ENCODE measurements at regions not wholly inside any gene's neighbourhood (a gene's known extent, or its start where the extent isn't known, plus 50 kb on each side); places are given as distances from the start of the nearest gene placed in this dataset.

- TF ChIP-seq CTCF (IDR thresholded peaks at IDR 0.05) (no peak), POLR2A (IDR thresholded peaks at IDR 0.05) (no peak)
Measured at GRCh38 chr3:15942462-15942861, 144.7 kb upstream of the ANKRD28 start.

Measured in body of pancreas (tissue), 4 donors.